ENCODE measurements at regions not wholly inside any gene's neighbourhood (a gene's known extent, or its start where the extent isn't known, plus 50 kb on each side); places are given as distances from the start of the nearest gene placed in this dataset.

GRCh38 chr4:106594291-106594952 lies 225.8 kb upstream of the GIMD1 start:
- ATAC-seq (no peak), DNase-seq (no peak)
- Histone ChIP-seq H3K9me3 (ENCODE audit: control insufficient read depth, low read length) (no peaks in the 10 kb centered on the region), H3K27ac (ENCODE audit: low read length) (no peak overlapping the region), H3K27me3 (ENCODE audit: control insufficient read depth, insufficient read depth) (no peaks in the 10 kb centered on the region), H3K4me3 (ENCODE audit: low read length) (no peak overlapping the region), H3K4me1 (ENCODE audit: control insufficient read depth, insufficient read depth, low read length) (no peaks in the 10 kb centered on the region)
- intact Hi-C loops (cut with DNase I): no loop called here

GRCh38 chr4:106588891-106589290 lies 220.3 kb upstream of the GIMD1 start:
- Histone ChIP-seq H3K4me3 (ENCODE audit: low read length) (no peak overlapping the region), H3K4me1 (ENCODE audit: control insufficient read depth, insufficient read depth, low read length) (no peaks in the 10 kb centered on the region), H3K9me3 (ENCODE audit: control insufficient read depth, low read length) (no peaks in the 10 kb centered on the region), H3K27me3 (ENCODE audit: control insufficient read depth, insufficient read depth) (no peaks in the 10 kb centered on the region), H3K27ac (ENCODE audit: low read length) (no peak overlapping the region)
- DNase-seq (no peak), ATAC-seq (no peak)
- intact Hi-C loops (cut with DNase I): no loop called here
- 76% methylated on average over 1 of the region's 1 CpG for WGBS

GRCh38 chr4:106587558-106587957 lies 219.0 kb upstream of the GIMD1 start:
- intact Hi-C loops (cut with DNase I): no loop called here
- H3K9me3 ChIP-seq (ENCODE audit: control insufficient read depth, low read length): no peaks in the 10 kb centered on the region
- H3K27me3 ChIP-seq (ENCODE audit: control insufficient read depth, insufficient read depth): no peaks in the 10 kb centered on the region
- no peak for ATAC-seq
- 36% methylated on average over 1 of the region's 1 CpG for WGBS
- no peak overlapping the region for H3K4me3 ChIP-seq (ENCODE audit: low read length)
- no peak for DNase-seq
- H3K4me1 ChIP-seq (ENCODE audit: control insufficient read depth, insufficient read depth, low read length): no peaks in the 10 kb centered on the region
- H3K27ac ChIP-seq (ENCODE audit: low read length): no peak overlapping the region

- no peaks in the 10 kb centered on the region for H3K4me1 ChIP-seq (ENCODE audit: control insufficient read depth, insufficient read depth, low read length)
- 34% methylated on average over 1 of the region's 1 CpG for WGBS
- no peak overlapping the region for H3K27ac ChIP-seq (ENCODE audit: low read length)
- H3K4me3 ChIP-seq (ENCODE audit: low read length): no peak overlapping the region
- DNase-seq (no peak), ATAC-seq (no peak)
- no peaks in the 10 kb centered on the region for H3K27me3 ChIP-seq (ENCODE audit: control insufficient read depth, insufficient read depth)
- no peaks in the 10 kb centered on the region for H3K9me3 ChIP-seq (ENCODE audit: control insufficient read depth, low read length)
- intact Hi-C loops (cut with DNase I): no loop called here
Measured at GRCh38 chr4:106585915-106586349, 217.4 kb upstream of the GIMD1 start.

- ATAC-seq: no peak
- no peaks in the 10 kb centered on the region for H3K9me3 ChIP-seq (ENCODE audit: control insufficient read depth, low read length)
- H3K4me1 ChIP-seq (ENCODE audit: control insufficient read depth, insufficient read depth, low read length): no peaks in the 10 kb centered on the region
- no peaks in the 10 kb centered on the region for H3K27me3 ChIP-seq (ENCODE audit: control insufficient read depth, insufficient read depth)
- intact Hi-C loops (cut with DNase I): no loop called here
- no peak for DNase-seq
- no peak overlapping the region for H3K4me3 ChIP-seq (ENCODE audit: low read length)
- H3K27ac ChIP-seq (ENCODE audit: low read length): no peak overlapping the region
Measured at GRCh38 chr4:106584337-106584989, 215.9 kb upstream of the GIMD1 start.

GRCh38 chr4:106583567-106583966 lies 215.0 kb upstream of the GIMD1 start:
- Histone ChIP-seq H3K9me3 (ENCODE audit: control insufficient read depth, low read length) (no peaks in the 10 kb centered on the region), H3K27ac (ENCODE audit: low read length) (no peak overlapping the region), H3K27me3 (ENCODE audit: control insufficient read depth, insufficient read depth) (no peaks in the 10 kb centered on the region), H3K4me3 (ENCODE audit: low read length) (no peak overlapping the region), H3K4me1 (ENCODE audit: control insufficient read depth, insufficient read depth, low read length) (no peaks in the 10 kb centered on the region)
- intact Hi-C loops (cut with DNase I): no loop called here
- ATAC-seq: no peak
- DNase-seq: no peak
- 49% methylated on average over 2 of the region's 2 CpGs for WGBS

GRCh38 chr4:106583108-106583507 lies 214.5 kb upstream of the GIMD1 start:
- DNase-seq (no peak), ATAC-seq (no peak)
- Histone ChIP-seq H3K27ac (ENCODE audit: low read length) (no peak overlapping the region), H3K27me3 (ENCODE audit: control insufficient read depth, insufficient read depth) (no peaks in the 10 kb centered on the region), H3K9me3 (ENCODE audit: control insufficient read depth, low read length) (no peaks in the 10 kb centered on the region), H3K4me1 (ENCODE audit: control insufficient read depth, insufficient read depth, low read length) (no peaks in the 10 kb centered on the region), H3K4me3 (ENCODE audit: low read length) (no peak overlapping the region)
- intact Hi-C loops (cut with DNase I): no loop called here
- WGBS: 66% methylated on average over 2 of the region's 2 CpGs

GRCh38 chr4:106582103-106582502 lies 213.5 kb upstream of the GIMD1 start:
- no peak for ATAC-seq

GRCh38 chr4:106579236-106579635 lies 210.7 kb upstream of the GIMD1 start:
- no peaks in the 10 kb centered on the region for H3K4me1 ChIP-seq (ENCODE audit: control insufficient read depth, insufficient read depth, low read length)
- DNase-seq (no peak), ATAC-seq (no peak)
- H3K27me3 ChIP-seq (ENCODE audit: control insufficient read depth, insufficient read depth): no peaks in the 10 kb centered on the region
- H3K4me3 ChIP-seq (ENCODE audit: low read length): no peak overlapping the region
- no peak overlapping the region for H3K27ac ChIP-seq (ENCODE audit: low read length)
- intact Hi-C loops (cut with DNase I): no loop called here
- no peaks in the 10 kb centered on the region for H3K9me3 ChIP-seq (ENCODE audit: control insufficient read depth, low read length)

More at GRCh38 chr4:106582103-106582502, 213.5 kb upstream of the GIMD1 start:
- Histone ChIP-seq H3K27me3 (ENCODE audit: control insufficient read depth, insufficient read depth) (no peaks in the 10 kb centered on the region), H3K27ac (ENCODE audit: low read length) (no peak overlapping the region), H3K9me3 (ENCODE audit: control insufficient read depth, low read length) (no peaks in the 10 kb centered on the region), H3K4me1 (ENCODE audit: control insufficient read depth, insufficient read depth, low read length) (no peaks in the 10 kb centered on the region), H3K4me3 (ENCODE audit: low read length) (no peak overlapping the region)
- intact Hi-C loops (cut with DNase I): no loop called here
- no peak for DNase-seq

GRCh38 chr4:106569146-106570031 lies 200.8 kb upstream of the GIMD1 start:
- Histone ChIP-seq H3K27ac (ENCODE audit: low read length) (no peak overlapping the region), H3K4me3 (ENCODE audit: low read length) (no peak overlapping the region), H3K9me3 (ENCODE audit: control insufficient read depth, low read length) (no peaks in the 10 kb centered on the region), H3K27me3 (ENCODE audit: control insufficient read depth, insufficient read depth) (no peaks in the 10 kb centered on the region), H3K4me1 (ENCODE audit: control insufficient read depth, insufficient read depth, low read length) (no peaks in the 10 kb centered on the region)
- ATAC-seq: no peak
- DNase-seq: no peak
- WGBS: 80% methylated on average over 7 of the region's 7 CpGs
- intact Hi-C loops (cut with DNase I): no loop called here

GRCh38 chr4:106565727-106566126 lies 197.1 kb upstream of the GIMD1 start:
- no peaks in the 10 kb centered on the region for H3K4me1 ChIP-seq (ENCODE audit: control insufficient read depth, insufficient read depth, low read length)
- H3K27ac ChIP-seq (ENCODE audit: low read length): no peak overlapping the region
- DNase-seq (no peak), ATAC-seq (no peak)
- 84% methylated on average over 2 of the region's 2 CpGs for WGBS
- intact Hi-C loops (cut with DNase I): no loop called here
- no peaks in the 10 kb centered on the region for H3K9me3 ChIP-seq (ENCODE audit: control insufficient read depth, low read length)
- no peak overlapping the region for H3K4me3 ChIP-seq (ENCODE audit: low read length)
- no peaks in the 10 kb centered on the region for H3K27me3 ChIP-seq (ENCODE audit: control insufficient read depth, insufficient read depth)

All from right cardiac atrium (tissue), 5 donors.